HFF-Myc (cell line): ENCODE measurements at regions not wholly inside any gene's neighbourhood (a gene's known extent, or its start where the extent isn't known, plus 50 kb on each side); places are given as distances from the start of the nearest gene placed in this dataset.

ENCODE experiments used
- DNase-seq: peaks from one replicate; pipeline ENCODE4 v3.0.0-alpha.2; 2011; ENCODE audit warnings: low read depth; ENCODE audit errors: extremely low read depth
- H3K4me3 ChIP-seq: replicated peaks from 2 replicates; pipeline ENCODE4 v1.5.1; 2011; ENCODE audit warnings: low read depth, mild to moderate bottlenecking, control low read depth, low read length
- TF ChIP-seq, protein P1 (sequence below): IDR thresholded peaks from 2 replicates; pipeline ENCODE4 v1.5.1; 2012; ENCODE audit warnings: mild to moderate bottlenecking, low read depth, low read length, control low read depth; ENCODE audit errors: missing control alignments

DNA sequence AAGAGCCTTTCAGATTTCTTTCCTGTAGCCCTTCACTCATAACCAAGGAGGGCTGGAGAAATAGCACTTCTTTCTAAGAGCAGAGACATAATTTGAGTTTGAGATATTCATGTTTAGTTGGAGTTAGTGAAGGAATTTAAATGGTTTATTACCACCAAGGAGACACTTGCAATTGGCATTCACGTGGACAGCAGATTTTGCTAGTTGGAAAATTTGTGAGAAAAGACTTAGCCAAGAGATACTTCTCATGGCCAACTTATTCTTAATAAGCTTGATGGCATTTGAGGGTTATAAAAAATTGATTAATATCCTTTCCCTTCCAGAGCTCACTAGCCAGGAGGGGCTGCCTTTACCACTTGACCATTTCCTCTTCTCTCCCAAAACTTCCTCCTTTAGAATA, 518.7 kb downstream of the TNS1 start:
- DNase-seq = no peak
- TF ChIP-seq, protein P1, sequence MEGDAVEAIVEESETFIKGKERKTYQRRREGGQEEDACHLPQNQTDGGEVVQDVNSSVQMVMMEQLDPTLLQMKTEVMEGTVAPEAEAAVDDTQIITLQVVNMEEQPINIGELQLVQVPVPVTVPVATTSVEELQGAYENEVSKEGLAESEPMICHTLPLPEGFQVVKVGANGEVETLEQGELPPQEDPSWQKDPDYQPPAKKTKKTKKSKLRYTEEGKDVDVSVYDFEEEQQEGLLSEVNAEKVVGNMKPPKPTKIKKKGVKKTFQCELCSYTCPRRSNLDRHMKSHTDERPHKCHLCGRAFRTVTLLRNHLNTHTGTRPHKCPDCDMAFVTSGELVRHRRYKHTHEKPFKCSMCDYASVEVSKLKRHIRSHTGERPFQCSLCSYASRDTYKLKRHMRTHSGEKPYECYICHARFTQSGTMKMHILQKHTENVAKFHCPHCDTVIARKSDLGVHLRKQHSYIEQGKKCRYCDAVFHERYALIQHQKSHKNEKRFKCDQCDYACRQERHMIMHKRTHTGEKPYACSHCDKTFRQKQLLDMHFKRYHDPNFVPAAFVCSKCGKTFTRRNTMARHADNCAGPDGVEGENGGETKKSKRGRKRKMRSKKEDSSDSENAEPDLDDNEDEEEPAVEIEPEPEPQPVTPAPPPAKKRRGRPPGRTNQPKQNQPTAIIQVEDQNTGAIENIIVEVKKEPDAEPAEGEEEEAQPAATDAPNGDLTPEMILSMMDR = no peak

GRCh38 chr2:217482056-217482710, 520.6 kb downstream of the TNS1 start:
- TF ChIP-seq, protein P1 = no peak
- no peak for DNase-seq
- H3K4me3 ChIP-seq = no peak overlapping the region

More for the DNA sequence above, 518.7 kb downstream of the TNS1 start:
- H3K4me3 ChIP-seq = no peak overlapping the region

DNA sequence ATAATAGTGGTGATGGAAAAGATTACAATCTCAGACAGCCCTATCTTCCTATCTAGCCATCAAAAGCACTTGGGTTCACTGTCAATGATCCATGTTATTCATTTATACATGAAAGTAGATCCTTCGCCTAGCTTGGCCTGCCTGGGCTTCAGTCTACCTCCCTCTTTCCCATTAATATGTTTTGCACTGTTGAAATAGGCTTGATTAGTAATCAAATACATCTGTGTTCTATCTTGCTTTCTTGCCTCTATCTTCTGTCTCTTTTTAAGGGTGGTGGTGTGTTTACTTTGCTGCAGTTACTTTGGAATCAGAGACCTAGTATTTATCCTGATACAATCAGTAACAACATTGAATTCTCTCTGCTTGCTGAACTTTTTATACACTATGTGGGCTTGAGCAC, 521.2 kb downstream of the TNS1 start:
- TF ChIP-seq, protein P1 = no peak
- DNase-seq = no peak
- H3K4me3 ChIP-seq = no peak overlapping the region

- no peak for DNase-seq
- no peak overlapping the region for H3K4me3 ChIP-seq
- TF ChIP-seq, protein P1 = no peak
These were observed 523.2 kb downstream of the TNS1 start for GRCh38 chr2:217479566-217479965.

DNA sequence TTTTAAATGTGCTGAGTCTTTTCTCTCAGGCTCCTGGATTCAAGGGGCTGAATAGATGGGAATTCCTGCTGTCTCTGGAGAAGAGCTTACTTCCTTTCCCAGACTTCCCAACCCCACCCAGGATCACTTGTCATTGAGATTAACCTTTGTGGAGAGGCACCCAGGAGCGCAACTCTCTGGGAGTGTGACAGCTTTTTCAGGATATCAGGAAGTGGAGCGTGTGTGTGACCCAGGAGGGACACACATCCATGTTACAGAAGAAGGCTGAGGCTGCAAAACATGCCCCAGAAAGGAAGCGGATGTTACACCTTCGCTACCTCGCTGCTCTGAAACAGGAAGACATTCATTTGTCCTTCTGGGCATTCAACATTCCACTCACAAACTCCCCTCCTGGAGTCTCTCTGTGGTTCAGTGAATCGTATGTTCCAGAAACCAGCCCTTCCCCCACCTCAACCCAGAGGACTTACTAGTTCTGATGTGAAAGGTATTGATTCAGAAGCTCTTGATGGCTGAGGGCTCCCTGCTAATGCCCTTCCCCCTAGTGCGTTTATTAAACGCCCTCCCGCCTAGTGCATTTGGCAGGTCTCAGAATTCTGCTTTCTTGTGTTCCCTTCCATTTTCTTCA, 523.9 kb downstream of the TNS1 start:
- DNase-seq = no peak
- H3K4me3 ChIP-seq = no peak overlapping the region
- TF ChIP-seq, protein P1 = no peak

DNA sequence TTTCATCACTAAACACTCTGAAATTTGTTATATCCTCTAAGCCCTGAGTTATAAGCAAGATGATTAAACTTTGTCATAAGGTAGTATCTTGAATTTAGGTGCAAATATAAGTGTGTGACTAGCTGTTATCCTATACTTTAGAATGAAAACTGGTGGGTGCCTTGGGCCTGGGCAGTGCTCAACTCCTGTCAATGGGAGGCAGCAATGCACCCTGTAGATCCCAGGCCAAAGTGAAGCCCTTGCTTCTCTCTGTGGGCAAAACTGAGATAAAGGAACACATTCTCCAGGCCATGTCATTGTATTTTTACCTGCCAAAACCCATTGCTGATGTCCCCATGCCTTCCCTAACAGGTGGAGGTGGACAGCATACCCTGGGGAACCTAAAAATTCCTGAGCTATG, 525.2 kb downstream of the TNS1 start:
- TF ChIP-seq, protein P1 = peak; percentile 4
- no peak for DNase-seq
- no peak overlapping the region for H3K4me3 ChIP-seq

DNA sequence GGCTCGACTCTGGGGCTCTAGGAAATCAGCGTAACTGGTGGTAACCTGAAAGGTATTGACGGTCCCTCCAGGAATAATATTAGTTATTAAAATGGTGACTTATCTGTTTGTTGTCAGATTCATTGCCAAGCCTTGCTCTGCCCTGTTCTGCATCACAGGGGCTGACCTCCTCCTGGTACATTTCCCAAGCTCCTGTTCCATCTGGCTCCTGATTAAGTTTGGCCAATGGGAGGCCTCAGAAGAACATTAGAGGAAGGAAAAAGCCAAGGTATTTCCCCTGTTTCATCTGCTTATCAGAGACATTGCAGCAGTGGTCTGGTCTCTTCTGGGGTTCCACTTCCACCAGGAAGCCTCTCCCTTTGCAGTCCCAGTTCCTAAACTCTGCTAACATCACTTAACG, 527.0 kb downstream of the TNS1 start:
- no peak overlapping the region for H3K4me3 ChIP-seq
- TF ChIP-seq, protein P1 = no peak
- DNase-seq = no peak
